GM19025 (cell line): ENCODE measurements at regions not wholly inside any gene's neighbourhood (a gene's known extent, or its start where the extent isn't known, plus 50 kb on each side); places are given as distances from the start of the nearest gene placed in this dataset.

Experiments used
- ATAC-seq: cut with Tn5 transposase; IDR thresholded peaks from one replicate; pipeline ENCODE4 v1.9.1; 2021; ENCODE audit warnings: mild to moderate bottlenecking, low read depth, moderate library complexity; ENCODE audit not compliant: unreplicated experiment

DNA sequence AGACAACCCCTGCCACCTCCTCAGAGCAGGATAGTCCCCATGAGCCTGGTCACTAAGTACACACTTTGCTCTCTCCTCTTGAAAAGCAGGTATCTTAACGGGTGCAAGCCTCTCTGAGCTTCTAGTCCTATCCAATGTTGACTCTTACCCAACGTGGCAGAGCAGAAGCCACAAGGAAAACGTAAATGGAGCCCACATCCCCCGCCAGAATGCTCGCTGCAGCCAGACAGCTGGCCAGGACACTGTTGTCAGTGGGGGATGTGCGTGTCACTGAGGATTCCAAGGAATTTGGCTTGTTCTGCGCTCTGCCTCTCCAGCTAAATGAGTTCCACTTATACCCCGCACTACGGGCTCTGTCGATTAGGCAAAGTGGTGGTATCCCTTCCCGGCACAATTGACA, 67.8 kb upstream of the IGF1R start:
- ATAC-seq = no peak

- no peak for ATAC-seq
Measured at GRCh38 chr15:98581715-98582114, 66.6 kb upstream of the IGF1R start.

- ATAC-seq = no peak
Measured at GRCh38 chr15:98582900-98583554, 65.3 kb upstream of the IGF1R start.

GRCh38 chr15:98583771-98584430, 64.4 kb upstream of the IGF1R start:
- no peak for ATAC-seq

- ATAC-seq = no peak
Measured at GRCh38 chr15:98586066-98586465, 62.3 kb upstream of the IGF1R start.

GRCh38 chr15:98592136-98592535, 56.2 kb upstream of the IGF1R start:
- no peak for ATAC-seq

- no peak for ATAC-seq
Measured at GRCh38 chr15:98596131-98596530, 52.2 kb upstream of the IGF1R start.

DNA sequence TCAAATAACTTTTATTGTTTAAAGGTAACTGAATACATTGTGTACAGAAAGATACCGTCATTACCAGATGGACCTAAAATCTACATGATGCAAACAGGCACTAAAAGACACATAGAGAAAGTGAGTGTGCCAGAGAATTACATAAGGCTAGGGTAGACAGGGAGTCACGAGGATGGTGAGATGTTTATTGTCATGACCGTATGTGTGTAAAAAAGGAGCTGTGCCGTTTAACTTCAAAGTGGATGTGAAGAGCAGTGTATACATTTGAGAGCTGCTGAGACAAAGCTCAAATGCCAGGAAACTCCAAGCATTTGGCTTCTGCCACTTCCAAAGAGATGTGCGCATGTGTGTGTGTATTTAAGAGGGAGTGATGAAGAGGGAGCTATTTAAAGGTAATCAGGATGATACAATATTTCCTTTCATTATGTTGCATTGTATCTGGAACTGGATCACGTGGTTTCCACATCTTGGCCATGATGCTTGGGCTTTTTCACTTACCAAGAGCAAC, 51.4 kb upstream of the IGF1R start:
- ATAC-seq = no peak

- no peak for ATAC-seq
Measured at GRCh38 chr15:98597666-98598065, 50.7 kb upstream of the IGF1R start.
